ENCODE measurements at regions not wholly inside any gene's neighbourhood (a gene's known extent, or its start where the extent isn't known, plus 50 kb on each side); places are given as distances from the start of the nearest gene placed in this dataset.
"Not testable (repeated sequence)": the region's sequence is repeated elsewhere in the genome, so short reads cannot be mapped to it uniquely, and the experiment has no call there.

DNA sequence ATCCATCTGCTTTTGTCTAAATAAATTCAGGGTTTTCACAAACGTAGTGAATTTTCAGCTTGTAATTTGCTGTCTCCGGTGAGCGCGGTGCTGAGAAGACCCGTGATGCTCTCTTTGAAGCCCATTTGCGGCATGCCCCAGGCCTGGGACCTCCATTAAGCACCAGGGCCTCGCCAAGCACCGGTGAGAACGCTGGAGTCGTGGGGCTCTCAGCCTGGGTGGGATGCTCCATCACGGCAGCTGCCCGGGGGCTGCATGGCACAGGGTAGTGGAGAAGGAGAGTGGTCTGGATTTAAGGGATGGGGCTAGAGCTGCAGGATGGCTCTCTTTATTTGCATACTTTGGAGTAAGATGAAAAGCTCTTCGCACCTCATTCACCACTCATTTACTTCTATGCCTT lies 248.7 kb downstream of the ABCC12 start:
- DNase-seq (ENCODE audit: low read depth in 2 of 2) = no peak

DNA sequence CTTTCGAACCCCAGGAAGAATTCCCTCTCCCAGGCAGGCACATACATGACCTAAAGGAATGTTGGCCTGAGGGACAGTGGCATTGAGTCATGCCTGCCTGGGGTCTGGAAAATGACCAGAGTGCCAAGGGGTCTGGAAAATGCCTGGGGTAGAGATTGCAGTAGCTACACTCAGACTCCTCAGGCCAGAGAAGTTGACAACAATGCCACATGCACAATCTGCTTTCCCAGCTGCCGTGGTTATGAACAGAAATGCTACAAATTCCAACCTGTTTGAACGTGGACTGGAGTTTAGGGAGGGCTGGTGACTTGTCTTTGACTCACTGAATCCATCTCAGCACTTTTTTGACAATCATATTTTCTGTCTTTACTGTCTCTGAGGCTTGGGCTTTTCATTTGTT lies 250.0 kb downstream of the ABCC12 start:
- no peak for DNase-seq (ENCODE audit: low read depth in 2 of 2)

DNA sequence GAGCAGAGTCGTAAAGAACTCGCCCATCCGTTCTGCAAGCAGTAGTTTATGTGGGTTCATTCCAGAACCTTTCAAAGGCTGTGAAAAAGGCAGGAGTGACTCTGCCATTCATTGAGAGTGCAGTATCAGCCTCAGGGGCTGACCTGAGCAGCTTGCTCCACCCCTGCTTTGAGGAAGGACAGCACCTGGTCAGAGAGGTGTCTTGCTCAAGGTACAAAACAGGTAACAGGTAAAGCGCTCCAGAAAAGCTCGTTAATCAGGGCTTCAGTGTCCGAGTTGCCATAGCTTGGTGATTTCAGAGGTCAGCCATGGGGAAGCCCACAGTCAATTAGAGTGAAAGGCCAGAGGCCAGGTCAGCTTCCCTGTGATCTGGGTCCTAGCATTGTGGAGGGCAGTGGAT lies 251.1 kb downstream of the ABCC12 start:
- no peak for DNase-seq (ENCODE audit: low read depth in 2 of 2)

DNA sequence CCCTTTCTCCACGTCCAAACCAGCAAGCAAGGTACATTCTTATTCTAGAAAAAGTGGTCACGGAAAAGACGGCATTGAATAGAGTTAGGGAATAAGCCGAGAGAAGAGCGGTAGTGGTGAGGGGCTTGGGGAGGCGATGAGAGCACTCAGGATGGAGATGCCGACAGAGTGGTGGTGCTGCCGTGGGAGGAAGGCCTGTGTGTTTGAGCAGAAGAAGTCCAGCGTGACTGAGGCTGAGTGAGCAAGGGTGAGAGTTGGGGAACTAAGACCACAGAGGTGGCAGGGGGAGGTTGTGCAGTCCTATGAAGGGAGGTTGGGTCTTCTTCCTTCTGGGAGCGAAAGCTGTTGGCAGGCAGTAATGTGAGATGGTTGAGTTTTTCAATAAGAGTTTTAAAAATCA lies 252.3 kb downstream of the ABCC12 start:
- DNase-seq (ENCODE audit: low read depth in 2 of 2) = no peak

DNA sequence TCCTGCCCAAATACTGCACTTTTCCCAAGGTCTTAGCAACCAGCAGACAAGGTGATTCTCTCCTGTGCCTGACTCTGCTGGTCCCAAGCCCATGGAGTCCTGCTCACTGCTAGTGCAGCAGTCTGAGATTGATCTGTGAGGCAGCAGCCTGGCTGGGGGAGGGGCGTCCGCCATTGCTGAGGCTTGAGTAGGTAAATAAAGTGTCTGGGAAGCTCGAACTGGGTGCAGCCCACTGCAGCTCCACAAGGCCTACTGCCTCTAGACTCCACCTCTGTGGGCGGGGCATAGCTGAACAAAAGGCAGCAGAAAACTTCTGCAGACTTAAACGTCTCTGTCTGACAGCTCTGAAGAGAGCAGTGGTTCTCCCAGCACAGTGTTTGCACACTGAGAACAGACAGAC lies 258.7 kb downstream of the ABCC12 start:
- not testable (repeated sequence) for DNase-seq (ENCODE audit: low read depth in 2 of 2)

DNA sequence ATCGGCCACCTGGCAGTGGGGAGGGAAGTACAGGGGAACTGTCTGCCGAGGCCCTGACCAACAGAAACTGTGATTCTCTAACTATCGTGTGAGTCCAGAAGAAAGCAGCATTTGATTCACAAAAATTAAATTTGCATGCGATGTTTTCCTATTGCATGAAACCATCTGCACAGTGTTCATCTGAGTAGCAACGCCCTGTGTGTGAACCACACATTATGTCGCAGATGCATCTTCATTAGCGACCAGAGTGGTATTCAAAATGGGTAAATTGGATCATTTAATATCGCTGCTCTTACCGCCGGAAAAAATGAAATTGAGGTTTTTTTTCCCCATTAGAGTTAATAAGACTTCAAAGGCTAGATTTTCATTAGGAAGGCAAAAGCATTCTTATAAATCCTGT lies 260.6 kb downstream of the ABCC12 start:
- no peak for DNase-seq (ENCODE audit: low read depth in 2 of 2)

DNA sequence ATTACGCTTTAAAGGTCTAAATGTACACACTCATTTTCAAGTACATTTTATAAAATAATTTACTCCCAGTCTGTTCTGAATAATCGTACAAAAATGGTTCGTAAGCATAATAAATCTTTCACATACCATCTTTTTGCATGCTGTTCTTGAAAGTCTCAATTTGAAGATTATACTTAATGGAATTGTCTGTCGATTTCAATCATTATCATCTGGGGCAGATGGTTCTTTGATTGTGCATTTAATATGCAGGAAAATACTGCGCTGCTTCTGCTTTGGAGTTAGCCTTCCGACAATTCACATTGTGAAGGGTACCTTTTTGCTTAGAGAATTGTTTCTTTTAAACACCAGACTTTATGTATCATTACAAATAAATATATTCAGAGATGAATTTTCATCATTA lies 262.8 kb downstream of the ABCC12 start:
- DNase-seq (ENCODE audit: low read depth in 2 of 2) = no peak

DNA sequence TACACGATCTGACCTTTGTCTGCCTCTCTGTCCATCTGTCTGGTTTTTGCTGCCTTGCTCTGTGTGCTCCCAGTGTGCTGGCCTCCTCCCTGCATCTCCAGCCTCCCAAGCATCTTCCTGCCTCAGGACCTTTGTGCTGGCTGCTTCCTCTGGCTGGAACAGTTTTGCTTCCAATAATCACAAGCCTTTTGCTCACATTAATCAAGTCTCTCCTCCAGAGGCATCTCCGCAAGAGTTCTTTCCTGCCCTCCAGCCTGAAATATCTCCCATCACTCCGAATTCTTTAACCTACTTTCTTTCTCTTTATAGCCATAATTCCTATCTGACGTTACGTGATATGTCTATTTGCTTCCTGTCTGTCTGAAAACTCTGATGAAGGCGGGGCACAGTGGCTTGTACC lies 267.1 kb downstream of the ABCC12 start:
- DNase-seq (ENCODE audit: low read depth in 2 of 2) = no peak

DNA sequence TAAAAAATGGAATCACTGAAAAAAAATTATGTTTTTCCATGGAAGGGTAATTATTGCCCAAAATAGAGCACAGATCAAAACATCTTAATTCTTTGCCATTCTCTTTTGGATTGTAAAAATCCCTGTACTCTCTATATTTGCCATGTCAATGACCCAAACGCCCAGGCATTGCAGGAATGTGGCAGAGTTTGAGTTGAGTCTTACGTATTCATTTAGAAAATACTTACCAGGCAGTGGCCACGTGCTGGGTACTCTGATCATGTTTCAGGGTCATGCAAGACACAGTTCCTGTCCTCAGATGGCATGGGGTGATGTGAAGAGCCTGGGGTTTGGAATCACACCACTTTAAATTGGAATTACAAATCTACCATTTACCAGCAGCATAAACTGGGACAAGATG lies 267.7 kb downstream of the ABCC12 start:
- DNase-seq (ENCODE audit: low read depth in 2 of 2) = no peak

DNA sequence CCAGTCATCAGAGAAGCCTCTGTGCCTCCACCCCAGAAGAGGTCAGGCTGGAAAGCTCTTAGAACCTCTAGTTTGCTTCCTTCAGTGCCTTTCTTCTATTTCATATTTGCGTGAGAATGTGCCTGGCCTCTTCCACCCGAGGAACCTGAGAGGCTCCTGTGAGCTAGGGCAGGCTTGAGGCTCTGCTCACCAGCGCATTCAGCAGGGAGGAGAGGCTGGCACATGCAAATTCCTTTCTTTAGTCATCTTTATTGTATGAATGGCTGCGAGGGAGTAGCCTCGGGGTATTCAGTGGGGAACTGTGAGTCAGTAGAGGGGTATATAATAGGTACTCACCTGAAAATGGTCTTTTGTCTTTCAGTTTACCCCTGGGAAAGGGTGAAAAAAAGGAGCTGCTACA lies 268.3 kb downstream of the ABCC12 start:
- no peak for DNase-seq (ENCODE audit: low read depth in 2 of 2)

DNA sequence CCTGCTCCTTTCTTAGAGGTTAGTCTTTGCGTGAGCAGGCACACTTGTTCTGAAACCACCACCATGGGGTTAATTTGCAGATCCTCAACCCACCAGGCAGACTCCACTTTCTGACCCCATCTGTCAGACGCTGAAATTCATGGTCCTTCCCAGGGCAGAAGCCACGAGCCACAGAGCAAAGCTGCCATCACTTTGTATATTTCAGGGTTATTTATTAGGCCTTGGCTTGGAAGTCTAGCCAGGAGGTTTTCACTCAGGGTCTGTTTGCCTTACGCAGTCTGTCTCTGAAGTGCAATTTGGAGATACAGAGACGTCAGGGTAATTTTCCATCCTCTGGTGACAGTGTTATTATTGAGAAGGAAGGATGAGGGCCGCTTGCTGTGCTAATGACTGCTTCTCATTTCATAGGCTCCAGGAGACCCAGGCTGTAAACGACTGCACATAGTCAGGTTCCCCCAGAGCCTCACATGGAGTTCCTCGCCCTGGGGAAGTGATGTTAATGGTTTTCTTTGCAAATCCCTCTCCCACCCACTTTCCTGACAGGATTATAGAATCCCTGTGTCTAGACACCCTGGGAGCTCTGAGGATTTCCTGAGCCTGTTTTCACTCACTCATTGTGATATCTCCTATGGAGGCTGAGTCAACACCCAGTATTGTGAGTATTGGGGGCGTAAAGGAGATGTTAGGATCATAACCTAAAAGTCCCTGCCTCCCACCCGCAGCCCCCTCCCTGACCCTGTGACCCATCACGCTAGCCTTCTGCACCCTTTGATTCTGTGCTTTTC lies 269.0 kb downstream of the ABCC12 start:
- DNase-seq (ENCODE audit: low read depth in 2 of 2) = no peak

DNA sequence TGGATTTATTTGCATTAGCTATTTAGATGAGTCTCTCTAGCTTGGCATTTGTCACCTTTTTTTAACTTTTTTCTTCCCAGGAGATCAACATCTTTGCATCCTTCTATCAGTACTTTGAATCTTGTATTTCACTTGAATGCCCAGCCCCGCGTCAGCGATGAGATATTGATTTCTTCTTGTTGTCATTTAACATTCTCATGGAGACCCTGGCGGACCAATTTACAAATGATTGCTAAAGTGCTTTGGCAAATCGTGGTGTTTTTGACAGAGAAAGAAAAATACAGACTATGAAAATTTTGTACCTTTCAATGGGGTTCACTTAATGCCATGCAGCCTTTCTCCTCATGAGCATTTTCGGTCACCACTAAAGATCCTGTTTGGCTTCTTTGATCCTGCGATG lies 269.7 kb downstream of the ABCC12 start:
- no peak for DNase-seq (ENCODE audit: low read depth in 2 of 2)

DNA sequence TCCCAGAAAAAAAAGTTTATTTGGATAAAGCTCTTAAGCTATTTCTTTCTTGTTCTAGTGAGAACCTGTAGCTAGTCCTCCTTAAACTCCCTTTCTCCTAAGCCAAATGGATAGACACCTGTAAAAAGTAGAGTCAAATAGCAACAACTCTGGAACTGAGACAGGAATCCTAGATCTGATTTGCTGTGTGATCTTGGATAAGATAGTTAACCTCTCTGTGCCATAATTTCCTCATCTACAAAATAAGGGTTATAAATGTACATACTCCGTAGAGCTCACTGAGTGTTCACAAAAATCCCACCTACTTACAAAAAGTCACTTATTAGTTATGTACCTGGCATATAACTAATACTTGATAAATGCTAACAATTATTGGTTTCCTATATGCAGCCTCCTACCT lies 270.3 kb downstream of the ABCC12 start:
- no peak for DNase-seq (ENCODE audit: low read depth in 2 of 2)

DNA sequence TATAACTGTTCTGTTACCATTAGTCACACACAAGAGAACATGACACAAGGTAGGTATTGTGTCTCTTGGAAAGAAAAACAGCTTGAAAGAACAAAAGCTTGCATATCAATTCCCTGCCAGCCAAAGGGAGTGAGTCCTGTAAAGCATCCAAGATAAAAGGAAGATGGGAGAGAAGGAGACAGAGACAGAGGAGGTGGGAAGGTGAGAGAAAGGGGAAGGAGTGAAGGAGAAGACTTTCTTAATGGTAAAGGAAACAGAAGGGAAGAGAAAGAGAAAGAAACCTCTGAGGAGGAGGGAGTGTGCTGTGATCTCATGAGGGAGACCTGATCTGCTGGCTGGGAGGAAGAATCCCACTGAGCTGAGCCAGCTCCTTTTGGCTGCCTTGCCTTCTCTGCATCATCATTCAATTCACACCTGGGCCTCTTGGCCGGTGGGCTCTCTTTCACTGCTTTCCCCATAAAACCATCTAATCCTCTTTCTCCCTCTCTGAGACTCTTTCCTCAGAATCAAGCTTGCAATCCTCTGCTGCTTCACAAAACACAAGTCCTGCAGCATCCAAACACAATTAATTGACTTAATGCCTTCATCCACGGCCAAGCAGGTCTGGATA lies 271.6 kb downstream of the ABCC12 start:
- no peak for DNase-seq (ENCODE audit: low read depth in 2 of 2)

DNA sequence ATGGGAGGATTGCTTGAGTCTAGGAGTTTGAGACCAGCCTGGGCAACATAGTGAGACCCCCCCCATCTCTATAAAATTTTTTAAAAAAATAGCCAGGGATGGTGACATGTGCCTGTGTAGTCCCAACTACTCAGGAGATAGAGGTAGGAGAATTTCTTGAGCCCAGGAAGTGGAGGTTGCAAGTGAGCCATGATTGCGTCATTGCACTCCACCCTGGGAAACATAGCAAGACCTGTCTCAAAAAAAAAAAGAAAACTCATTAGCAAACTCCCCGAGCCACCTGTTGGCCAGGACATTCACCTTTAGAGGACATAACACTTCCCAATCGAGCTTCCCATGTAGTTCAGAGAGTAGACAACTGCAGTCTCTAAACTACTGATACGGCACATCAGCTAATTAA lies 274.2 kb downstream of the ABCC12 start:
- DNase-seq (ENCODE audit: low read depth in 2 of 2) = no peak

DNA sequence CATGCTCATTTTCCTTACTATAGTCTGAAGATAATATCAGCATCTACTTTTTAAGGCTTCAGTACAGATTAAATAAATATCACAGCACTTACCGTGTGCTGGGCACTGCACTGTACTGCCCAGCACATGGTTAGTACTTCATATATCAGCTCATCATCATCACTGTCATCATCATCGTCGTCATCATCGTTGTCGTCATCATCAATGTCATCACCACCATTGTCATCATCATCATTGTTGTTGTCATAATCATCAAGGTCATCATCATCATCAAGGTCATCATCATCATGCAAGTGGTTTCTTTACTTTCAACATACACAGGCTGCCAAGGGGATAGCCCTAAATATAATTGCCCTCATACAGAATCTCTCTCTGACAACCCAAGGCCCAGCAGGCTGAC lies 275.1 kb downstream of the ABCC12 start:
- no peak for DNase-seq (ENCODE audit: low read depth in 2 of 2)

DNA sequence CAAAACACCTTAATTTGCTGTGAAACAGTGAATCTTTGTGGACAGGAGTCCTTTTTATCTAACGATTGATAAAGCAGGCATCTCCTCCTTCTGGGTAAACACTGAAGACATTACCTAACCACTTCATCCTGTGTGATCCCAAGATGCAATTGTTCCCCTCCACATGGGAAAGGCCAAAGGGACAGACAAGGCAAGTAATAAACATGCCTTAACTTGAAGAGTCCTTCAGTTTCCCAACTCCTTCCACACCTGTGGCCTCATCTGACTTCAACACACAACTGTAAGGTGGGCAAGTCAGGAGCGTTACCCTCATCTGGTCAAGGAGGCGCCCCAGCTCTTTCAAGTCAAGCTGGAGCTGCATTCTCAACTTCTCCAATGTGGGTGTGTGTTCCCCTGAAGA lies 278.6 kb downstream of the ABCC12 start:
- no peak for DNase-seq (ENCODE audit: low read depth in 2 of 2)

DNA sequence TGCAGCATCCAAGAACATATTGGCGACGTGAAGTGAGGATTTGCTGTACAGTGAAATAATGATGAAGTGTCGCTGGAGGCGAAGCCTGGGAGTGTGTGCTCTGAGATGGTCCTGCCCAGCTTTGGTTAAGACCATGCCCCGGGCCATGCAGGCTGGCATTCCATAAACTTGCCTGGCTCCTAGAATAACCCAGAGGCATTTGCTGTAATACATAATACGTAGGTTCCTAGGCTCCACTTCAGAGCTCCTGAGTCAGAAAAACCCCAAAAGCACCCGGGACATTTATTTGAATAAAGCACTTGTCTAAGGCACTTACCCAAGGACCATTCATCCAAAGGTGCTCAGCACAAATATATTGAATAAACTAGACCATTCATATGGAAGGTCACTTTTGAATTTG lies 279.3 kb downstream of the ABCC12 start:
- DNase-seq (ENCODE audit: low read depth in 2 of 2) = no peak

DNA sequence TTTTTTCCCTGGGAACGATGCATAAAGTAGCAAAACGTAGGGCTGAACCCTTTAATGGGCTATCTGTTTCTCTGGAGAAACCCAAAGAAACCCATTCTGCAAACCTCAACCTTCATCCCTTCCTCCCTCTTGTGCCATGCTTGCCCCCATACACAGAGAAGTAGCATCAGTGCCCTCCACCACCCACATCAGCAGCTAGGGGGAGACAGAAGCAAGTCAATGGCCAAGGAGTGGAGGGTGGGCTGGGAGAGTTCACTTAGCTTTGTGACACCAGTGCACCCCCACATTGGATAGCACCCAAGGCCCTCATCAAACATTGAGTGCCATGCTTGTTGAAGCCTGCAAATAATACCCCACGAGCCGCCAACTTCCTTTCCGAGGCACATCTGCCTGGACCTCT lies 282.4 kb downstream of the ABCC12 start:
- no peak for DNase-seq (ENCODE audit: low read depth in 2 of 2)

DNA sequence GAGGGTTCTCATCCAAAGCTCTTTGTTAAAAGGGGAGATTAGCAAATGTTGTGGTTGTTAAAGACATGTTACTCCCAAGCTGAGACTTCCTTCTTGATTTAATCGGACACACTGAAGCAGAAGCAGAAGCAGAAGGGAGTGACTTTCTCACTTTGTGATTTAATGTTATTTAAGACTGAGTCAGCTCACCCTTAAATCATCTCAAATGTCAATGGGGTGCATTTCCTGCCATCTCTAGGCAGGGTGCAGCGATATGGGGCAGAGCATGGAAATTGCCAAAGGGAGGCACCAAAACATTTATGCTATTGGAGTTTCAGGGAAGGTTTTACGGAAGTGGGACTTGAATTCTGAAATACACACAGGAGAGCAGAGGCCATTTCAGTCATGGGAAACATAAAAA lies 283.6 kb downstream of the ABCC12 start:
- no peak for DNase-seq (ENCODE audit: low read depth in 2 of 2)

DNA sequence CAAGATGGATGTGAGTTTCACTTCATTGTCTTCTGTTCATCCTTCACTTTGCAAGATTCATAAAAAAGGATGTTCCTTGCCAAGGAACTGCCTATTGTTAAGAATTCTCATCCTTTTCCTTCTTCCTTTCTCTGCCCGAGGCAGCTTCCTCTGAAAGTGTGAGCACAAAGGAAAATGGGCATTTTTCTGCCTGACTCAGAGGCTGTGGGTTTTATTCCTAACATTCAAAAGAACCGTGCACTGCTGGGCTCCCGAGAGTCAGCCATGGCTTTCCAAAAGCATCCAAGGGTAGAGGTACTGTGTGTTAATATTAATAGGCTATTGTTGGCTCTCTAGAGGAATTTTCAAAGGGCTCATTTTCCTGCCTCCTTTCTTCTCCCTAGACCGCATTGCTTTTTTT lies 289.4 kb downstream of the ABCC12 start:
- no peak for DNase-seq (ENCODE audit: low read depth in 2 of 2)

DNA sequence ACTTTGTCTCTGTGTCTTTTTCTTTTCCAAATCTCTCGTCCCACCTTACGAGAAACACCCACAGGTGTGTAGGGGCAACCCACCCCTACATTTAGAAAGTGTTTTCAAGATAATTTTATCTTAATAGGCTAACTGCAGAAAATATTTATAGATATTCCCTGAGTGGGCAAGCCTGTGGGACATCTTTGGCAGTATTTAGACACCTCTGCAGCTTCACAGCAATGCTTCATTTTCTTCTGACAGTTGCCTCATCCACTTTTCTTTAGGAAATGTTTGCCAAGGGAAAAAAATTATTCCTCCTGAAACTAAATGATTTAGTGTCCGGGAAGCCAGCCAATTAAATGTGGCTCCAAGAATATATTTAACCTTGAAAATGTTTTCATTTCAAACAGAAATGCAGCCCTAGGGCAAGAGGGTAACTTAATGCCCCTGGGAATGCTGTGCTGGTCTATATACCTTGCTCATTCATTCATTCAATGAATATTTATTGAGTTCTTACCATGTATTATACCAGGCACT lies 290.4 kb downstream of the ABCC12 start:
- DNase-seq (ENCODE audit: low read depth in 2 of 2) = no peak

DNA sequence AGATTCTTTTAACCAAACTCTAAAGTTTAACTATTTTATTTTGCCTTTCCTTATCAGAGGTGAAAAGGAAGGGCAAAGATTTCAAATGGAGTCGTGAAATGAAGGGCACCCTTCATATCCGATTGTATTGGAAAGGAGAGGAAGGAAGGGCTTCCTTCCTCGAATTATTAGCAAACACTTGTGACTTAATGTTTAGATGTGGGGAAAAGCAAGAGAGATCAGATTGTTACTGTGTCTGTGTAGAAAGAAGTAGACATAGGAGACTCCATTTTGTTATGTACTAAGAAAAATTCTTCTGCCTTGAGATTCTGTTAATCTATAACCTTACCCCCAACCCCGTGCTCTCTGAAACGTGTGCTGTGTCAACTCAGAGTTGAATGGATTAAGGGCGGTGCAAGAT lies 291.5 kb downstream of the ABCC12 start:
- DNase-seq (ENCODE audit: low read depth in 2 of 2) = not testable (repeated sequence)

DNA sequence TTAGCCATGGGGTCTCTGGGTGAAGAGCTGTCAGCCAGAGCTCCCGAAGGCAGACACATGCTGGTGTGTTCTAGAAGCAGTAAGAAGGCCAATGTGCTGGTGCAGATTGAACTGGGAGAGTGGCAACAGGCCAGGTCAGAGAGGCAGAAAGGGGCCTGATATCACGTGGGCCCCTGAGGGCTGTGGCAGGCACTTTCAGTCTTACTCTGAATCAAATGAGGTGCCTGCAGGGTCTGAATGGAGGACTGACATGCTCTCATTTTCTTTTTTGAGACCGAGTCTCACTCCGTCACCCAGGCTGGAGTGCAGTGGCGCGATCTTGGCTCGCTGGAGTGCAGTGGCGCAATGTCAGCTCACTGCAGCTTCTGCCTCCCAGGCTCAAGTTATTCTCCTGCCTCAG lies 293.8 kb downstream of the ABCC12 start:
- DNase-seq (ENCODE audit: low read depth in 2 of 2) = no peak

Data from stimulated activated CD4-positive, alpha-beta T cell treated with anti-CD3 and anti-CD28 coated beads, Interleukin-12 subunit alpha, Interleukin-12 subunit beta, amount 100 ng/mL, for 24 hours (primary cell).